ENCODE measurements at regions not wholly inside any gene's neighbourhood (a gene's known extent, or its start where the extent isn't known, plus 50 kb on each side); places are given as distances from the start of the nearest gene placed in this dataset.

DNA sequence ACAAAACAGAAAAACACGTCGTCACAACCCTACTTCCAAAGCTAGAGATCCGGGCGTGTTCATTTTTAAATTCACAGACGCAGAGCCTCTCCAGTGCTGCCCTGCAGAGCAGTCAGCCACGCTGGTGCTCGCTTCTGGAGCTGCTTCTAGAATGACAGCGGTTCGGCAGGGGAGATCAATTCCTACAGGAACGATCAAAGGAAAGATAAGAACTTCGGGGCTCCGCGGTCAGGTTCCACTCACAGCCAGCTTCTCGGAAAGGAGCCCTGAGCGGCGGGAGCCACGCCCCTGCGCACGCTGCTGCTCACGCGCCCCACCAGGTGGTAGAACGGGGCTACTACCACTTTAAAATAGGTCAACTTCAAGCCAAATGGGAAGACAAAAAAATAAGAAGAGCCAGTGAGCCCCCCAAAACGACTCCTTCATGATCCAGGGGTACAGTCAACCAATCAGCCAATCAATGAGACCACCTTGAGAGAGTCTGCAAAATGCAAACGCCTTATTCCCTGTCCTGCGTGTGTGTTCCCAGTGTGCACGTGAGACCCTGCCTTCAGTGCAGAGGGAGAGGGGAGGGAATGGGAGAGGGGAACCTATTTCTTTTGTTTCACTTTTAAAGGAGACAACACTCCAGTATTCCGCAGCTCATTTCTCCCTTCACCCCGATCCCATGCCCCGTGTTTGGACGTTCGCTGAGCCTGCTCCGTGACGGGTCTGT lies 209.7 kb downstream of the RBFOX3 start:
- no peaks in the 10 kb centered on the region for H3K9me3 ChIP-seq (ENCODE audit: insufficient read depth, low read length)
- H3F3A ChIP-seq (ENCODE audit: insufficient read depth) = no peaks in the 10 kb centered on the region
- H3K27me3 ChIP-seq (ENCODE audit: low read length) = no peaks in the 10 kb centered on the region
- no peak overlapping the region for H2AFZ ChIP-seq (ENCODE audit: low read depth, low read length, severe bottlenecking)
- H3K9me2 ChIP-seq (replicated peaks; ENCODE audit: insufficient read depth, low read length) = no peaks in the 10 kb centered on the region
- no peaks in the 10 kb centered on the region for H3K79me2 ChIP-seq (ENCODE audit: insufficient read depth, low read length)
- no peaks in the 10 kb centered on the region for H4K20me1 ChIP-seq (ENCODE audit: low read depth, low read length)
- peak overlapping the region; percentile 26 for H3K4me2 ChIP-seq (ENCODE audit: low read depth, low read length, poor library complexity, severe bottlenecking)
- no peak for TF ChIP-seq EZH2phosphoT487 (conservative IDR thresholded peaks at IDR 0.05; ENCODE audit: low read length)
- TF ChIP-seq, protein P1, sequence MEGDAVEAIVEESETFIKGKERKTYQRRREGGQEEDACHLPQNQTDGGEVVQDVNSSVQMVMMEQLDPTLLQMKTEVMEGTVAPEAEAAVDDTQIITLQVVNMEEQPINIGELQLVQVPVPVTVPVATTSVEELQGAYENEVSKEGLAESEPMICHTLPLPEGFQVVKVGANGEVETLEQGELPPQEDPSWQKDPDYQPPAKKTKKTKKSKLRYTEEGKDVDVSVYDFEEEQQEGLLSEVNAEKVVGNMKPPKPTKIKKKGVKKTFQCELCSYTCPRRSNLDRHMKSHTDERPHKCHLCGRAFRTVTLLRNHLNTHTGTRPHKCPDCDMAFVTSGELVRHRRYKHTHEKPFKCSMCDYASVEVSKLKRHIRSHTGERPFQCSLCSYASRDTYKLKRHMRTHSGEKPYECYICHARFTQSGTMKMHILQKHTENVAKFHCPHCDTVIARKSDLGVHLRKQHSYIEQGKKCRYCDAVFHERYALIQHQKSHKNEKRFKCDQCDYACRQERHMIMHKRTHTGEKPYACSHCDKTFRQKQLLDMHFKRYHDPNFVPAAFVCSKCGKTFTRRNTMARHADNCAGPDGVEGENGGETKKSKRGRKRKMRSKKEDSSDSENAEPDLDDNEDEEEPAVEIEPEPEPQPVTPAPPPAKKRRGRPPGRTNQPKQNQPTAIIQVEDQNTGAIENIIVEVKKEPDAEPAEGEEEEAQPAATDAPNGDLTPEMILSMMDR (IDR thresholded peaks at IDR 0.05; ENCODE audit: insufficient read depth, low read length, poor library complexity, severe bottlenecking) = peak; percentile 85
- no peaks in the 10 kb centered on the region for H3K36me3 ChIP-seq (ENCODE audit: low read length)
- H3K9ac ChIP-seq (ENCODE audit: low read length) = no peak overlapping the region
- H3K27ac ChIP-seq (ENCODE audit: low read depth, low read length) = no peak overlapping the region
- no peak overlapping the region for H3K4me3 ChIP-seq (ENCODE audit: insufficient read depth, low read length, poor library complexity, severe bottlenecking)

DNA sequence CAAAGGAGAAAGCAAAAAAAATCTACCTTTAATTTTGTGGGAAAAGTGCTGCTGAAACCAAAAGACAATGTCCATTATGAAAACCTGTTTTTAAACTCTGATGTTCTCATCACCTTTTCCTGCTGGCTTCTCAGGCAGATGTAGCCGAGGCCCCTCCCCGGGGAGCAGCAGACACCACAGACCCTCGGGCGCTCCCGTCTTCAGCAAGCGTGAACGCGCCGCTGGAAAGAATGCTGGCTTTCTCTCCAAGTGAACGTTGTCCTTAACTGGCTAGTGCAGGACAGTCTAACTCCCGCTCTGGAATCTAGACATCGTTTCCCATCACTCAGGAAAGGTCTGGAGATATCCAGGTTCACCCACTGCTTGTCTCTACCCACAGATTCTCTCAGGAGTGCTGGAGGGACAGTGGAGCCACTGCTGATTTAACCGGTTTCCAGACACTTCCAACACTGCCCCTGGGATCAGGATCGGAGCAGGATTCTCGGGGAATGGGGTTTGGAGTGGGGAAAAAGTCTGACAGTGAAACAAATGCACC lies 211.2 kb downstream of the RBFOX3 start:
- Histone ChIP-seq H2AFZ (ENCODE audit: low read depth, low read length, severe bottlenecking) (no peak overlapping the region), H3K4me2 (ENCODE audit: low read depth, low read length, poor library complexity, severe bottlenecking) (no peak overlapping the region), H3K36me3 (ENCODE audit: low read length) (no peaks in the 10 kb centered on the region), H4K20me1 (ENCODE audit: low read depth, low read length) (no peaks in the 10 kb centered on the region), H3K27ac (ENCODE audit: low read depth, low read length) (no peak overlapping the region), H3F3A (ENCODE audit: insufficient read depth) (no peaks in the 10 kb centered on the region), H3K4me3 (ENCODE audit: insufficient read depth, low read length, poor library complexity, severe bottlenecking) (no peak overlapping the region), H3K9me2 (replicated peaks; ENCODE audit: insufficient read depth, low read length) (no peaks in the 10 kb centered on the region), H3K79me2 (ENCODE audit: insufficient read depth, low read length) (no peaks in the 10 kb centered on the region), H3K9me3 (ENCODE audit: insufficient read depth, low read length) (no peaks in the 10 kb centered on the region), H3K9ac (ENCODE audit: low read length) (no peak overlapping the region), H3K27me3 (ENCODE audit: low read length) (no peaks in the 10 kb centered on the region)
- TF ChIP-seq, protein P1 (IDR thresholded peaks at IDR 0.05; ENCODE audit: insufficient read depth, low read length, poor library complexity, severe bottlenecking) = no peak
- TF ChIP-seq EZH2phosphoT487 (conservative IDR thresholded peaks at IDR 0.05; ENCODE audit: low read length) = 0 out of 2 replicates have a peak, but pooled peaks have one; percentile 2

DNA sequence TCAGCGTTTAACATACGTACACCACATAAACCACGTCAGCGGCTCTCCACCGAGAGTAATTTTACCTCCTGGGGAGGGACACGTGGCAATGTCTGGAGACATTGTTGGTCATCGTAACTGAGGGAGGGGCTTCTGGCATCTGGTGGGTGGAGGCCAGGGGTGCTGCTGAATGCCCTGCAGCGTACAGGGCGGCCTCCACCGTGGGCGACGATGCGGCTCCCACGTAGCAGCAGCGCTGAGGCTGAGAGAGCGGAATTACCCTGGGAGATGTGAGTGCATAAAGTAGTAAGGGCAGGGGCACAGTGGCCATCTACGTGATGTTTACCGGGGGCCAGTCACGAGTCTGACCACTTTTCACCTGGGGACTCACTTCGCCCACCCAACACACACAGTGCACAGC lies 212.4 kb downstream of the RBFOX3 start:
- H3K9me3 ChIP-seq (ENCODE audit: insufficient read depth, low read length) = no peaks in the 10 kb centered on the region
- no peaks in the 10 kb centered on the region for H3K9me2 ChIP-seq (replicated peaks; ENCODE audit: insufficient read depth, low read length)
- no peak for TF ChIP-seq EZH2phosphoT487 (conservative IDR thresholded peaks at IDR 0.05; ENCODE audit: low read length)
- TF ChIP-seq, protein P1 (IDR thresholded peaks at IDR 0.05; ENCODE audit: insufficient read depth, low read length, poor library complexity, severe bottlenecking) = no peak
- no peak overlapping the region for H2AFZ ChIP-seq (ENCODE audit: low read depth, low read length, severe bottlenecking)
- no peaks in the 10 kb centered on the region for H3K36me3 ChIP-seq (ENCODE audit: low read length)
- H3K27ac ChIP-seq (ENCODE audit: low read depth, low read length) = no peak overlapping the region
- H3K27me3 ChIP-seq (ENCODE audit: low read length) = no peaks in the 10 kb centered on the region
- no peak overlapping the region for H3K9ac ChIP-seq (ENCODE audit: low read length)
- H3K4me3 ChIP-seq (ENCODE audit: insufficient read depth, low read length, poor library complexity, severe bottlenecking) = no peak overlapping the region
- H3K4me2 ChIP-seq (ENCODE audit: low read depth, low read length, poor library complexity, severe bottlenecking) = no peak overlapping the region
- no peaks in the 10 kb centered on the region for H3K79me2 ChIP-seq (ENCODE audit: insufficient read depth, low read length)
- no peaks in the 10 kb centered on the region for H3F3A ChIP-seq (ENCODE audit: insufficient read depth)
- H4K20me1 ChIP-seq (ENCODE audit: low read depth, low read length) = no peaks in the 10 kb centered on the region

All from SU-DHL-6 (cell line).